SK-N-SH (cell line): ENCODE measurements at regions not wholly inside any gene's neighbourhood (a gene's known extent, or its start where the extent isn't known, plus 50 kb on each side); places are given as distances from the start of the nearest gene placed in this dataset.

Experiments
- CTCF ChIA-PET: fragments of 300-600, 350-600 bp; formaldehyde crosslinking; extraction: SDS; loops from one replicate; lab custom pipeline; 2021; lab: Yijun Ruan, JAX
- POLR2A ChIA-PET: fragments of 350-600 bp; sonication (Branson Sonifier 250); formaldehyde crosslinking; extraction: SDS; loops from one replicate; lab custom pipeline; 2020; ENCODE audit warnings: antibody characterized with exemption, inconsistent platforms; lab: Yijun Ruan, JAX
- DNase-seq: peaks from one replicate; pipeline ENCODE4 v3.0.0; 2012
- H2AFZ ChIP-seq: fragments of 200-600 bp; sonication (generic); 2 replicates; pipeline ENCODE4 v1.8.1; 2016; ENCODE audit warnings: antibody characterized with exemption, mild to moderate bottlenecking, low read depth
- H3F3A ChIP-seq: fragments of 200-600 bp; sonication (generic); replicated peaks from 2 replicates; pipeline ENCODE3; 2016; ENCODE audit warnings: antibody characterized with exemption, mild to moderate bottlenecking; ENCODE audit not compliant: insufficient read depth
- H3K27ac ChIP-seq, 2 experiments: fragments of 200-500 bp in 1 of 2; fragments of 200-600 bp in 1 of 2; sonication (Bioruptor generic) in 1 of 2; sonication (generic), shearing (Covaris generic) in 1 of 2; 2 replicates each; pipeline versions ENCODE4 v1.5.1 to v1.6.1; 2014 to 2016; ENCODE audit warnings: low read depth in 2 of 2, inconsistent platforms in 1 of 2, low read length in 1 of 2, mild to moderate bottlenecking in 1 of 2, mixed read lengths in 1 of 2
- H3K27me3 ChIP-seq: fragments of 200-600 bp; sonication (generic), shearing (Covaris generic); 2 replicates; pipeline ENCODE4 v1.6.1; 2016; ENCODE audit warnings: mixed run types; ENCODE audit not compliant: insufficient read depth
- H3K36me3 ChIP-seq, 2 experiments: fragments of 200-500 bp in 1 of 2; fragments of 200-600 bp in 1 of 2; sonication (Bioruptor generic) in 1 of 2; sonication (generic) in 1 of 2; replicated peaks in 1 of 2; 2 replicates each; pipeline versions ENCODE3 to v1.5.1; 2014 to 2016; ENCODE audit warnings: low read length in 1 of 2, mild to moderate bottlenecking in 1 of 2; ENCODE audit not compliant: insufficient read depth in 2 of 2, control insufficient read depth in 1 of 2
- H3K4me1 ChIP-seq, 2 experiments: fragments of 200-500 bp in 1 of 2; fragments of 200-600 bp in 1 of 2; sonication (Bioruptor generic) in 1 of 2; sonication (generic), shearing (Covaris generic) in 1 of 2; 2 replicates each; pipeline versions ENCODE4 v1.5.1 to v1.6.1; 2014 to 2016; ENCODE audit warnings: low read depth in 1 of 2, low read length in 1 of 2, mixed run types in 1 of 2; ENCODE audit not compliant: insufficient read depth in 2 of 2, control insufficient read depth in 1 of 2
- H3K4me2 ChIP-seq: fragments of 200-600 bp; sonication (generic), shearing (Covaris generic); 2 replicates; pipeline ENCODE4 v1.6.1; 2017; ENCODE audit warnings: mixed run types
- H3K4me3 ChIP-seq, 2 experiments: fragments of 200-500 bp in 1 of 2; fragments of 200-600 bp in 1 of 2; sonication (Bioruptor generic) in 1 of 2; sonication (generic), shearing (Covaris generic) in 1 of 2; 2 replicates each; pipeline versions ENCODE4 v1.5.1 to v1.8.1; 2014 to 2016; ENCODE audit warnings: low read depth in 2 of 2, inconsistent platforms in 1 of 2, low read length in 1 of 2, mild to moderate bottlenecking in 1 of 2, mixed read lengths in 1 of 2, moderate library complexity in 1 of 2
- H3K79me2 ChIP-seq: fragments of 200-600 bp; sonication (generic); 2 replicates; pipeline ENCODE4 v1.8.1; 2017; ENCODE audit warnings: mild to moderate bottlenecking; ENCODE audit not compliant: insufficient read depth
- H3K9ac ChIP-seq: fragments of 200-600 bp; sonication (generic); 2 replicates; pipeline ENCODE4 v1.6.1; 2017; ENCODE audit warnings: mixed run types
- H3K9me2 ChIP-seq: fragments of 200-600 bp; sonication (generic); 2 replicates; pipeline ENCODE4 v1.6.1; 2017; ENCODE audit warnings: mixed run types
- H3K9me3 ChIP-seq: fragments of 200-600 bp; sonication (generic); 2 replicates; pipeline ENCODE4 v1.6.1; 2017; ENCODE audit warnings: mixed run types, mild to moderate bottlenecking, moderate library complexity
- H4K20me1 ChIP-seq: fragments of 200-600 bp; sonication (generic); 2 replicates; pipeline ENCODE4 v1.6.1; 2017; ENCODE audit warnings: mild to moderate bottlenecking, mixed run types; ENCODE audit not compliant: insufficient read depth
- EP300 ChIP-seq, 2 experiments: IDR thresholded peaks; 2 replicates each; pipeline versions ENCODE4 v1.4.0 to v1.6.1; 2012; ENCODE audit warnings: borderline replicate concordance in 1 of 2, low read depth in 1 of 2, low read length in 1 of 2
- EZH2phosphoT487 ChIP-seq: fragments of 200-600 bp; sonication (generic); IDR thresholded peaks from 2 replicates; pipeline ENCODE4 v1.6.1; 2017; ENCODE audit warnings: low read depth, mixed run types, mild to moderate bottlenecking, antibody characterized with exemption, moderate library complexity, borderline replicate concordance
- FOXJ3 ChIP-seq: sonication (generic); formaldehyde crosslinking; IDR thresholded peaks from 2 replicates; pipeline ENCODE4 v1.5.1; 2020; ENCODE audit warnings: mild to moderate bottlenecking, missing genetic modification reagents
- GABPA ChIP-seq: IDR thresholded peaks from 2 replicates; pipeline ENCODE4 v1.4.0; 2012; ENCODE audit warnings: low read depth, mild to moderate bottlenecking
- JUND ChIP-seq: IDR thresholded peaks from 2 replicates; pipeline ENCODE4 v1.4.0; 2012
- MEF2A ChIP-seq: IDR thresholded peaks from 2 replicates; pipeline ENCODE4 v1.4.0; 2012; ENCODE audit warnings: low read depth, borderline replicate concordance
- PBX3 ChIP-seq: IDR thresholded peaks from 2 replicates; pipeline ENCODE4; 2012
- RXRA ChIP-seq: IDR thresholded peaks from 2 replicates; pipeline ENCODE4 v1.4.0; 2012; ENCODE audit warnings: low read depth, mild to moderate bottlenecking, borderline replicate concordance
- SMC3 ChIP-seq: IDR thresholded peaks from 2 replicates; pipeline ENCODE4 v1.6.1; 2012; ENCODE audit warnings: low read depth, low read length, improper control_type of control experiment
- TCF12 ChIP-seq: IDR thresholded peaks from 2 replicates; pipeline ENCODE4 v1.4.0; 2012
- USF2 ChIP-seq: fragments of 150-350 bp; IDR thresholded peaks from 2 replicates; pipeline ENCODE4 v1.6.1; 2017; ENCODE audit warnings: antibody characterized with exemption, low read length, low read depth, borderline replicate concordance
- whole genome bisulfite sequencing: methylation state at CpG from one replicate; pipeline ENCODE4 v1.1.6; 2017; ENCODE audit warnings: low lambda C conversion rate; 5-methylcytosine and 5-hydroxymethylcytosine counted together

- Histone ChIP-seq H4K20me1 (no peaks in the 10 kb centered on the region), H3K36me3 (no peaks in the 10 kb centered on the region), H3K9ac (no peak overlapping the region), H3K9me3 (no peaks in the 10 kb centered on the region), H3K9me2 (no peaks in the 10 kb centered on the region), H2AFZ (no peak overlapping the region), H3K4me2 (no peak overlapping the region), H3K79me2 (no peaks in the 10 kb centered on the region), H3K27ac (peak overlapping the region in 1 of 2 experiments; percentile 11; a peak in 1 of 4 replicates), H3F3A (no peaks in the 10 kb centered on the region), H3K4me3 (no peak overlapping the region), H3K4me1 (no peaks in the 10 kb centered on the region; a peak in 1 of 4 replicates), H3K27me3 (no peaks in the 10 kb centered on the region)
- TF ChIP-seq SMC3 (no peak), TCF12 (peak; percentile 42; the same call in 1 of the 2 replicates), PBX3 (peak; percentile 35)
- CTCF ChIA-PET = no interaction called here
- 31% methylated on average over 2 of the region's 2 CpGs for WGBS
- no peak for DNase-seq
- POLR2A ChIA-PET = no interaction called here
Measured at GRCh38 chr15:87145696-87146095, 1066.0 kb downstream of the AGBL1 start.

DNA sequence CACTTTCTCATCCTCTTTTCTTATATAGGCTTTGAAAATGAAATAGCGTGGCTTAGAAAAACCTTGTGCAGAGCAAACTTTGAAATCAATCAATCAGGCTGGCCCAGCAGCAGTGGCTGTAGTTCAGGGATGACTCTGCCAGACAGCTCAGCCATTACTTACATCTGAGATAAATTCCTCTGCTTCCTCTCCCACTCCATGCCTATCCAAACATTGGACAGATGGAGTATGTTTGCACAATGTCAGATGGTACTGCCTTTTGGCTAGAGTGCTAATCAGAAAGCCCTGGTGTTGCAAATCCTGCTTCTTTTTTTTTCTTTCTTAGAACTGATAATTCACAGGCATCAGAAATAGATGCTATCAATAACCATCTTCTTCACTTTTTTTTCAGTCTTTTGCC, 1065.1 kb downstream of the AGBL1 start:
- H3K36me3 ChIP-seq = no peaks in the 10 kb centered on the region
- H3K9me3 ChIP-seq = no peaks in the 10 kb centered on the region
- no peak overlapping the region for H2AFZ ChIP-seq
- peak overlapping the region; percentile 11 to 28; a peak in 2 of 4 replicates for H3K27ac ChIP-seq
- ChIA-PET POLR2A (no interaction called here), CTCF (no interaction called here)
- H3K79me2 ChIP-seq = no peaks in the 10 kb centered on the region
- TF ChIP-seq EP300 (IDR thresholded peaks at IDR 0.05; ENCODE audit: borderline replicate concordance in 1 of 2, low read depth in 1 of 2, low read length in 1 of 2) = peak; percentile 37 to 41; a peak in 2 of 4 replicates
- peak; percentile 82 for TF ChIP-seq TCF12
- TF ChIP-seq JUND = peak; percentile 29; the same call in 1 of the 2 replicates
- no peak for TF ChIP-seq SMC3
- peak; percentile 79 for TF ChIP-seq PBX3
- H4K20me1 ChIP-seq = no peaks in the 10 kb centered on the region
- H3K4me3 ChIP-seq = no peak overlapping the region
- H3K9me2 ChIP-seq = no peaks in the 10 kb centered on the region
- no peak overlapping the region for H3K4me2 ChIP-seq
- H3K9ac ChIP-seq = no peak overlapping the region
- DNase-seq = peak; percentile 7
- H3F3A ChIP-seq = no peaks in the 10 kb centered on the region
- no peaks in the 10 kb centered on the region; a peak in 1 of 4 replicates for H3K4me1 ChIP-seq
- H3K27me3 ChIP-seq = no peaks in the 10 kb centered on the region
- 40% methylated on average over 1 of the region's 1 CpG for WGBS

DNA sequence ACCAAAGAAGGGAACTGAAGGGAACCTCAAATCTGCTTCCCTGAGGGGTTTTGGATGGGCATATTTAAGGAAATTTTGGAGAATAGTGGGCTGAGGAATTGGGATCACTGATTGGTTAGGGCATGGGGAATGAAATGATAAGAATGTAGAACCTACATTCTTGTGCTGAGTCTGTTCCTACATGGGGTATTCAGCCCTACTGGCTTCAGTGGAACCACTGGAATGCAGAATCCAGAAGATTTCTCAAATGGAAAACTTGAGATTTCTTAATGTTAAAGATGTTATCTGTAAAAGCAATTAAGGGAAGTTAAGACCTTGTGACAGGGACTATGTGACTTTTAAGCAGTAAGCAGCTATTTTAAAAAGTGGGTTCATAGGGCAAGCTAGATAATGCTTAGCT, 1062.4 kb downstream of the AGBL1 start:
- Histone ChIP-seq H3K4me1 (no peaks in the 10 kb centered on the region; a peak in 1 of 4 replicates), H2AFZ (no peak overlapping the region), H3K4me2 (no peak overlapping the region), H3F3A (no peaks in the 10 kb centered on the region), H3K9me3 (no peaks in the 10 kb centered on the region), H4K20me1 (no peaks in the 10 kb centered on the region), H3K9me2 (no peaks in the 10 kb centered on the region), H3K4me3 (no peak overlapping the region), H3K9ac (no peak overlapping the region), H3K79me2 (no peaks in the 10 kb centered on the region), H3K27ac (no peak overlapping the region), H3K27me3 (no peaks in the 10 kb centered on the region), H3K36me3 (no peaks in the 10 kb centered on the region)
- no peak for TF ChIP-seq USF2
- TF ChIP-seq GABPA = no peak
- no peak for TF ChIP-seq FOXJ3 (CRISPR knock-in tag)
- no peak for TF ChIP-seq JUND
- no peak for TF ChIP-seq MEF2A
- TF ChIP-seq EZH2phosphoT487 = no peak
- no peak for TF ChIP-seq RXRA
- ChIA-PET POLR2A (no interaction called here), CTCF (no interaction called here)
- no peak for DNase-seq
